ENCODE measurements at regions not wholly inside any gene's neighbourhood (a gene's known extent, or its start where the extent isn't known, plus 50 kb on each side); places are given as distances from the start of the nearest gene placed in this dataset.
A peak's percentile ranks its signal among the peaks of the same experiment; 100 is the strongest.
"Not testable (repeated sequence)": the region's sequence is repeated elsewhere in the genome, so short reads cannot be mapped to it uniquely, and the experiment has no call there.

- no peak overlapping the region for H3K27ac ChIP-seq (ENCODE audit: poor library complexity, severe bottlenecking)
- DNase-seq (ENCODE audit: low spot score) (no peak), ATAC-seq (ENCODE audit: low read depth) (no peak)
- H3K27me3 ChIP-seq (ENCODE audit: insufficient read depth, poor library complexity, severe bottlenecking) = no peaks in the 10 kb centered on the region
- no peaks in the 10 kb centered on the region for H3K9me3 ChIP-seq (ENCODE audit: severe bottlenecking)
- no peak overlapping the region for H3K4me3 ChIP-seq (ENCODE audit: severe bottlenecking)
- H3K4me1 ChIP-seq (ENCODE audit: insufficient read depth, poor library complexity, severe bottlenecking) = no peaks in the 10 kb centered on the region
- no peak for TF ChIP-seq CTCF (IDR thresholded peaks at IDR 0.05; ENCODE audit: poor library complexity, severe bottlenecking)
- H3K36me3 ChIP-seq (ENCODE audit: low read depth) = no peaks in the 10 kb centered on the region
Measured at GRCh38 chr13:22897571-22898314, 283.0 kb upstream of the SGCG start.

GRCh38 chr13:22900416-22900951 lies 280.3 kb upstream of the SGCG start:
- not testable (repeated sequence) for H3K9me3 ChIP-seq (ENCODE audit: severe bottlenecking); H3K27me3 ChIP-seq (ENCODE audit: insufficient read depth, poor library complexity, severe bottlenecking); ATAC-seq (ENCODE audit: low read depth); H3K4me1 ChIP-seq (ENCODE audit: insufficient read depth, poor library complexity, severe bottlenecking); H3K4me3 ChIP-seq (ENCODE audit: severe bottlenecking); H3K36me3 ChIP-seq (ENCODE audit: low read depth); H3K27ac ChIP-seq (ENCODE audit: poor library complexity, severe bottlenecking); DNase-seq (ENCODE audit: low spot score)

GRCh38 chr13:22903301-22903700 lies 277.5 kb upstream of the SGCG start:
- Histone ChIP-seq H3K36me3 (ENCODE audit: low read depth) (no peaks in the 10 kb centered on the region), H3K27me3 (ENCODE audit: insufficient read depth, poor library complexity, severe bottlenecking) (peaks cover 9% of the 10 kb centered on the region), H3K27ac (ENCODE audit: poor library complexity, severe bottlenecking) (no peak overlapping the region), H3K9me3 (ENCODE audit: severe bottlenecking) (no peaks in the 10 kb centered on the region), H3K4me1 (ENCODE audit: insufficient read depth, poor library complexity, severe bottlenecking) (no peaks in the 10 kb centered on the region), H3K4me3 (ENCODE audit: severe bottlenecking) (no peak overlapping the region)
- ATAC-seq (ENCODE audit: low read depth) (no peak), DNase-seq (ENCODE audit: low spot score) (no peak)
- TF ChIP-seq CTCF (IDR thresholded peaks at IDR 0.05; ENCODE audit: poor library complexity, severe bottlenecking) = no peak

GRCh38 chr13:22903925-22904324 lies 276.9 kb upstream of the SGCG start:
- Histone ChIP-seq H3K4me1 (ENCODE audit: insufficient read depth, poor library complexity, severe bottlenecking) (no peaks in the 10 kb centered on the region), H3K27ac (ENCODE audit: poor library complexity, severe bottlenecking) (no peak overlapping the region), H3K27me3 (ENCODE audit: insufficient read depth, poor library complexity, severe bottlenecking) (peaks cover 9% of the 10 kb centered on the region), H3K4me3 (ENCODE audit: severe bottlenecking) (no peak overlapping the region), H3K9me3 (ENCODE audit: severe bottlenecking) (no peaks in the 10 kb centered on the region), H3K36me3 (ENCODE audit: low read depth) (no peaks in the 10 kb centered on the region)
- TF ChIP-seq CTCF (IDR thresholded peaks at IDR 0.05; ENCODE audit: poor library complexity, severe bottlenecking) = no peak
- DNase-seq (ENCODE audit: low spot score) (no peak), ATAC-seq (ENCODE audit: low read depth) (no peak)

GRCh38 chr13:22915442-22916082 lies 265.2 kb upstream of the SGCG start:
- H3K4me1 ChIP-seq (ENCODE audit: insufficient read depth, poor library complexity, severe bottlenecking) = no peaks in the 10 kb centered on the region
- H3K36me3 ChIP-seq (ENCODE audit: low read depth) = no peaks in the 10 kb centered on the region
- TF ChIP-seq CTCF (IDR thresholded peaks at IDR 0.05; ENCODE audit: poor library complexity, severe bottlenecking) = no peak
- no peaks in the 10 kb centered on the region for H3K9me3 ChIP-seq (ENCODE audit: severe bottlenecking)
- peak overlapping the region; percentile 40 for H3K4me3 ChIP-seq (ENCODE audit: severe bottlenecking)
- DNase-seq (ENCODE audit: low spot score) = no peak
- no peaks in the 10 kb centered on the region for H3K27me3 ChIP-seq (ENCODE audit: insufficient read depth, poor library complexity, severe bottlenecking)
- no peak overlapping the region for H3K27ac ChIP-seq (ENCODE audit: poor library complexity, severe bottlenecking)
- peak; percentile 88 for ATAC-seq (ENCODE audit: low read depth)

- H3K4me3 ChIP-seq (ENCODE audit: severe bottlenecking); DNase-seq (ENCODE audit: low spot score); H3K36me3 ChIP-seq (ENCODE audit: low read depth); H3K27ac ChIP-seq (ENCODE audit: poor library complexity, severe bottlenecking); H3K4me1 ChIP-seq (ENCODE audit: insufficient read depth, poor library complexity, severe bottlenecking); ATAC-seq (ENCODE audit: low read depth); H3K27me3 ChIP-seq (ENCODE audit: insufficient read depth, poor library complexity, severe bottlenecking); H3K9me3 ChIP-seq (ENCODE audit: severe bottlenecking): not testable (repeated sequence)
Measured at GRCh38 chr13:22916276-22916675, 264.5 kb upstream of the SGCG start.
